GM12872 (cell line): ENCODE measurements at regions not wholly inside any gene's neighbourhood (a gene's known extent, or its start where the extent isn't known, plus 50 kb on each side); places are given as distances from the start of the nearest gene placed in this dataset.

ENCODE experiments used
- TF ChIP-seq, protein P1 (sequence below): IDR thresholded peaks from 3 replicates; pipeline ENCODE4 v1.5.1; 2011; ENCODE audit warnings: low read depth, mild to moderate bottlenecking, low read length, moderate library complexity; ENCODE audit not compliant: insufficient read depth

DNA sequence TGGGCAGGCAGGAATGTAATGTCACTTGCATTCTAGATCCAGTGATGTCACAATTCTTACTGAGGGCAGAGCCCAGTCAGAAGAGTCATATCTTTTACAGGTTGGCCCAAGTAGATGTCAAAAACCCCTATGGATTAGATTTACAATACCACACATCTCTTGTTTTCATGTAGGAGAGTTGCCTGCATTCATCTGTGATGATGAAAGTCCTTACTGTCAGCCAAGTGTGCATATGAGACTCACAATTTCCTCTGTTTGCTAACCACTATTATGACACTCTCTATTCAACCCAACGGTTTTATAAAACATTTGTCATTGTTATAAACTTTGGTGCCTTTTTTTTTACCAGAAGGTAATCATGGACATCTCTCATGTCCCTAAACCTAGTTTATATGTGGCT lies 898.8 kb upstream of the AMELY start:
- TF ChIP-seq, protein P1, sequence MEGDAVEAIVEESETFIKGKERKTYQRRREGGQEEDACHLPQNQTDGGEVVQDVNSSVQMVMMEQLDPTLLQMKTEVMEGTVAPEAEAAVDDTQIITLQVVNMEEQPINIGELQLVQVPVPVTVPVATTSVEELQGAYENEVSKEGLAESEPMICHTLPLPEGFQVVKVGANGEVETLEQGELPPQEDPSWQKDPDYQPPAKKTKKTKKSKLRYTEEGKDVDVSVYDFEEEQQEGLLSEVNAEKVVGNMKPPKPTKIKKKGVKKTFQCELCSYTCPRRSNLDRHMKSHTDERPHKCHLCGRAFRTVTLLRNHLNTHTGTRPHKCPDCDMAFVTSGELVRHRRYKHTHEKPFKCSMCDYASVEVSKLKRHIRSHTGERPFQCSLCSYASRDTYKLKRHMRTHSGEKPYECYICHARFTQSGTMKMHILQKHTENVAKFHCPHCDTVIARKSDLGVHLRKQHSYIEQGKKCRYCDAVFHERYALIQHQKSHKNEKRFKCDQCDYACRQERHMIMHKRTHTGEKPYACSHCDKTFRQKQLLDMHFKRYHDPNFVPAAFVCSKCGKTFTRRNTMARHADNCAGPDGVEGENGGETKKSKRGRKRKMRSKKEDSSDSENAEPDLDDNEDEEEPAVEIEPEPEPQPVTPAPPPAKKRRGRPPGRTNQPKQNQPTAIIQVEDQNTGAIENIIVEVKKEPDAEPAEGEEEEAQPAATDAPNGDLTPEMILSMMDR = no peak

- TF ChIP-seq, protein P1 = no peak
Measured at GRCh38 chrY:7807516-7807870, 895.9 kb upstream of the AMELY start.

DNA sequence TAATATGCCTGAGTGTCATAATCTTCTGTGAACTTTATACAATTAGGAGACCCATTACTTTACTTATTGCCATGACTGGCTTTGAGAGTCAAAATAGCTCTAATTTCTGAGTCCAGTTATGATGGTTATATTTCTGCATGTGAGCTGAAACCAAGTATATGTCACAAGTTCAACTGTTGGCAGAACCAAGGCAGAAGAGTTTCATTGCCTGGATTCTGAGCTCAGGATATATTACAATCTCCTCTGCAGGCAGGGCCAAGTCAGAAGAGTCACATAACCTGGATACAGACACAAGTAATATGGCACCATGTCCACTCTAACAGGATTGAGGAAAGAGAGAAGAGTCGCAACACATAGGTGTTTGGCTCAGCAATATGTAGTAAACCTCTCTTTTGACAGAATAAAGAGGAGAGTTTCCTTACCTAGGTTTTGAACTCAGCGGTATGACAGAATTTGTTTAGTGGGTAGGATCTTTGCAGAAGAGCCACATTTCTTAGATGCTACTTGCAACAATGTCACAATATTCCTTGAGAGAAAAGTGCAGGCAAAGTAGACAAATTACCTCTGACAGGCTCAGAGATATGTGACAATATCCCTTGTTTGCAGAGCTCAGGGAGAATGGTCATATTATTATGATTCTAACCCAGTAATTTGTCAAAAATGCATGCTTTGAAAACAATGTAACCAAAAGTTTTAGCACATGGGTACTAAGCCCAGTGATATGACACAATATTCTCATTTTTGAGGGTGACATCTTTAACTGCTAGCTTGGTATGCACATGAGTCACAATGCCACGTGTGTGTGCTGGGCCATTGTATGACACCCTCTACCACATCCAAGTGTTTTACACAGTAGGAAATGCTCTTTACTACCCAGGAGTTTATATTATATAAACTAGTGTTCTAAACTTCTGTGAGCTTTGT lies 895.3 kb upstream of the AMELY start:
- TF ChIP-seq, protein P1 = no peak

- TF ChIP-seq, protein P1 = no peak
Measured at GRCh38 chrY:7805624-7806023, 894.1 kb upstream of the AMELY start.

DNA sequence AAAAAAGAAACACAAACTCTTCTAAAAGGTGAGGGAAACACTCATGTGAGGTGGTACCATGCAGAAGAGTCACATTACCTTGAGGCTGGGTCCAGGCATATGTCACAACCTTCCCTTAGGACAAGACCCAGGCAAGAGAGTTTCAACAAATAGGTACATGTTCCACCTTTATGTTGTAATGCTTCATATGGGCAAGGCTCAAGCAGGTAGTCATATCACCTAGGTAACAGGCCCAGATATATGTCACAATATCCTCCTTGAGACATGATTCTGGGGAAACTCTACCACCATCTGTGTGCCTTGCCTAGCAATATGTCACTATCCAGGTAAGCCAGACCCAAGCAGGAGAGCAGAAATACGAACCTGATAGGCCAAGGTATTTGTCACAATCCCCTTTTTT lies 892.2 kb upstream of the AMELY start:
- TF ChIP-seq, protein P1 = no peak

- TF ChIP-seq, protein P1 = no peak
Measured at GRCh38 chrY:7796128-7796527, 884.6 kb upstream of the AMELY start.

DNA sequence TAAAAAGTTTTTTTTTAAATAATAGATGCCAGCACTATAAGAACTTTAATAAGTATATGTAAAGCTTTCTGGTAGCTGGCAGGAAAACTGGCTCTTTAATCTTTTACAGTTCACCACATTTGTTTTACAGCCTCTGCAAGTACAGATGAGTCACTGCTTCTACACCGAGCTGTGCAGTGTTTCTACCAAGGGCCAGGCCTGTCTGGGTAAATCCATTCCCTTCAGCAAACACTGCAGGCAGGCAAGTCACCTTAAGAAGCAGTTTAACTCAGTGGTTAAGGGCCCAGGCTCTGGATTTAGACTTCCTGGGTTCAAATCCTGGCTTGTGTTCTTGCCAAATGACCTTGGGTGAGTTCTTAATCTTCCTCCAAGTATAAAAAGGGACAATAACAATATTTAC lies 882.9 kb upstream of the AMELY start:
- TF ChIP-seq, protein P1 = no peak

- TF ChIP-seq, protein P1 = no peak
Measured at GRCh38 chrY:7793989-7794388, 882.4 kb upstream of the AMELY start.
